ENCODE measurements at regions not wholly inside any gene's neighbourhood (a gene's known extent, or its start where the extent isn't known, plus 50 kb on each side); places are given as distances from the start of the nearest gene placed in this dataset.

DNA sequence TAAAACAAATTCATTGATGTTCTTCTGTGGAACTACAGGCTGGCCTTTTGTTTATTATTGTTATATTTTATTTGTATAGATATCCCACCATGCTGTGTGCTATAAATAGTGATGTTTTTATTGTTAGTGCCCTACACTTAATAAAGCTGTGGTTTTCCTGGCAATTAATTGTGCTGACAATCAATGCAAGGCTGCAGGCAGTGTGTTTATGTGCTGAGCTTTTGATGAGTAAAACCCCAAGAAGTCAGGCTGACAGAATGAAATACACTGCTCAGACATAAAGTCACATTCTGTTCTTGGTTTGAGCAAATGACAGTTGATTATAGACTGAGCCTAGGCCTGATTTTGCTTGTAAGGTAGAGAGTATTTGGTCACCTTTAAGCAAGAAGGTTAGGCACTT, 362.7 kb downstream of the CPS1 start:
- no peak overlapping the region for H3K4me2 ChIP-seq
- no peaks in the 10 kb centered on the region for H3F3A ChIP-seq (replicated peaks; ENCODE audit: low read depth)
- H3K36me3 ChIP-seq (ENCODE audit: insufficient read depth) = no peaks in the 10 kb centered on the region
- Mint-ChIP-seq H3K4me1 (no peaks in the 10 kb centered on the region), H3K9me3 (peaks cover 3% of the 10 kb centered on the region; the same call in 1 of the 3 replicates), H3K4me3 (no peak overlapping the region), H3K27ac (no peak overlapping the region), H3K36me3 (ENCODE audit: low read depth) (peaks cover 3% of the 10 kb centered on the region; the same call in 1 of the 3 replicates), H3K27me3 (ENCODE audit: insufficient read depth, low read depth, poor library complexity) (peaks cover 1% of the 10 kb centered on the region)
- no peak overlapping the region for H2AFZ ChIP-seq
- no peaks in the 10 kb centered on the region for H3K4me1 ChIP-seq (ENCODE audit: insufficient read depth)
- TF ChIP-seq, protein P1, sequence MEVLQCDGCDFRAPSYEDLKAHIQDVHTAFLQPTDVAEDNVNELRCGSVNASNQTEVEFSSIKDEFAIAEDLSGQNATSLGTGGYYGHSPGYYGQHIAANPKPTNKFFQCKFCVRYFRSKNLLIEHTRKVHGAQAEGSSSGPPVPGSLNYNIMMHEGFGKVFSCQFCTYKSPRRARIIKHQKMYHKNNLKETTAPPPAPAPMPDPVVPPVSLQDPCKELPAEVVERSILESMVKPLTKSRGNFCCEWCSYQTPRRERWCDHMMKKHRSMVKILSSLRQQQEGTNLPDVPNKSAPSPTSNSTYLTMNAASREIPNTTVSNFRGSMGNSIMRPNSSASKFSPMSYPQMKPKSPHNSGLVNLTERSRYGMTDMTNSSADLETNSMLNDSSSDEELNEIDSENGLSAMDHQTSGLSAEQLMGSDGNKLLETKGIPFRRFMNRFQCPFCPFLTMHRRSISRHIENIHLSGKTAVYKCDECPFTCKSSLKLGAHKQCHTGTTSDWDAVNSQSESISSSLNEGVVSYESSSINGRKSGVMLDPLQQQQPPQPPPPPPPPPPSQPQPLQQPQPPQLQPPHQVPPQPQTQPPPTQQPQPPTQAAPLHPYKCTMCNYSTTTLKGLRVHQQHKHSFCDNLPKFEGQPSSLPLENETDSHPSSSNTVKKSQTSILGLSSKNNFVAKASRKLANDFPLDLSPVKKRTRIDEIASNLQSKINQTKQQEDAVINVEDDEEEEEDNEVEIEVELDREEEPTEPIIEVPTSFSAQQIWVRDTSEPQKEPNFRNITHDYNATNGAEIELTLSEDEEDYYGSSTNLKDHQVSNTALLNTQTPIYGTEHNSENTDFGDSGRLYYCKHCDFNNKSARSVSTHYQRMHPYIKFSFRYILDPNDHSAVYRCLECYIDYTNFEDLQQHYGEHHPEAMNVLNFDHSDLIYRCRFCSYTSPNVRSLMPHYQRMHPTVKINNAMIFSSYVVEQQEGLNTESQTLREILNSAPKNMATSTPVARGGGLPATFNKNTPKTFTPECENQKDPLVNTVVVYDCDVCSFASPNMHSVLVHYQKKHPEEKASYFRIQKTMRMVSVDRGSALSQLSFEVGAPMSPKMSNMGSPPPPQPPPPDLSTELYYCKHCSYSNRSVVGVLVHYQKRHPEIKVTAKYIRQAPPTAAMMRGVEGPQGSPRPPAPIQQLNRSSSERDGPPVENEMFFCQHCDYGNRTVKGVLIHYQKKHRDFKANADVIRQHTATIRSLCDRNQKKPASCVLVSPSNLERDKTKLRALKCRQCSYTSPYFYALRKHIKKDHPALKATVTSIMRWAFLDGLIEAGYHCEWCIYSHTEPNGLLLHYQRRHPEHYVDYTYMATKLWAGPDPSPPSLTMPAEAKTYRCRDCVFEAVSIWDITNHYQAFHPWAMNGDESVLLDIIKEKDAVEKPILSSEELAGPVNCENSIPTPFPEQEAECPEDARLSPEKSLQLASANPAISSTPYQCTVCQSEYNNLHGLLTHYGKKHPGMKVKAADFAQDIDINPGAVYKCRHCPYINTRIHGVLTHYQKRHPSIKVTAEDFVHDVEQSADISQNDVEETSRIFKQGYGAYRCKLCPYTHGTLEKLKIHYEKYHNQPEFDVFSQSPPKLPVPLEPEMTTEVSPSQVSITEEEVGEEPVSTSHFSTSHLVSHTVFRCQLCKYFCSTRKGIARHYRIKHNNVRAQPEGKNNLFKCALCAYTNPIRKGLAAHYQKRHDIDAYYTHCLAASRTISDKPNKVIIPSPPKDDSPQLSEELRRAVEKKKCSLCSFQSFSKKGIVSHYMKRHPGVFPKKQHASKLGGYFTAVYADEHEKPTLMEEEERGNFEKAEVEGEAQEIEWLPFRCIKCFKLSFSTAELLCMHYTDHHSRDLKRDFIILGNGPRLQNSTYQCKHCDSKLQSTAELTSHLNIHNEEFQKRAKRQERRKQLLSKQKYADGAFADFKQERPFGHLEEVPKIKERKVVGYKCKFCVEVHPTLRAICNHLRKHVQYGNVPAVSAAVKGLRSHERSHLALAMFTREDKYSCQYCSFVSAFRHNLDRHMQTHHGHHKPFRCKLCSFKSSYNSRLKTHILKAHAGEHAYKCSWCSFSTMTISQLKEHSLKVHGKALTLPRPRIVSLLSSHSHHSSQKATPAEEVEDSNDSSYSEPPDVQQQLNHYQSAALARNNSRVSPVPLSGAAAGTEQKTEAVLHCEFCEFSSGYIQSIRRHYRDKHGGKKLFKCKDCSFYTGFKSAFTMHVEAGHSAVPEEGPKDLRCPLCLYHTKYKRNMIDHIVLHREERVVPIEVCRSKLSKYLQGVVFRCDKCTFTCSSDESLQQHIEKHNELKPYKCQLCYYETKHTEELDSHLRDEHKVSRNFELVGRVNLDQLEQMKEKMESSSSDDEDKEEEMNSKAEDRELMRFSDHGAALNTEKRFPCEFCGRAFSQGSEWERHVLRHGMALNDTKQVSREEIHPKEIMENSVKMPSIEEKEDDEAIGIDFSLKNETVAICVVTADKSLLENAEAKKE (CRISPR knock-in tag; IDR thresholded peaks at IDR 0.05) = no peak
- no peak for TF ChIP-seq CTCF (conservative IDR thresholded peaks at IDR 0.05; ENCODE audit: low read depth in 2 of 2)
- no peak for TF ChIP-seq EZH2 (IDR thresholded peaks at IDR 0.05; ENCODE audit: low read depth, unreplicated experiment)
- DNase-seq (ENCODE audit: low spot score) (no peak), ATAC-seq (no peak)
- no peaks in the 10 kb centered on the region for H3K27me3 ChIP-seq (ENCODE audit: insufficient read depth)
- no peaks in the 10 kb centered on the region; the same call in 1 of the 2 replicates for H3K9me2 ChIP-seq (ENCODE audit: insufficient read depth)
- no peak overlapping the region for H3K4me3 ChIP-seq
- no peaks in the 10 kb centered on the region for H3K79me2 ChIP-seq (replicated peaks; ENCODE audit: insufficient read depth)
- no peaks in the 10 kb centered on the region for H4K20me1 ChIP-seq (replicated peaks; ENCODE audit: insufficient read depth)
- H3K27ac ChIP-seq (ENCODE audit: low read depth) = no peak overlapping the region

GRCh38 chr2:210922419-210922818, 366.0 kb downstream of the CPS1 start:
- TF ChIP-seq CREB1 (CRISPR knock-in tag; IDR thresholded peaks at IDR 0.05; ENCODE audit: low read depth) = no peak
- no peak for TF ChIP-seq EZH2 (IDR thresholded peaks at IDR 0.05; ENCODE audit: low read depth, unreplicated experiment)
- TF ChIP-seq EZH2phosphoT487 (IDR thresholded peaks at IDR 0.05; ENCODE audit: unreplicated experiment) = no peak
- TF ChIP-seq ZNF331 (CRISPR knock-in tag; IDR thresholded peaks at IDR 0.05; ENCODE audit: low read depth) = no peak
- TF ChIP-seq NANOG (IDR thresholded peaks at IDR 0.05; ENCODE audit: borderline replicate concordance) = no peak
- Histone ChIP-seq H3K9me2 (ENCODE audit: insufficient read depth) (no peaks in the 10 kb centered on the region), H3K36me3 (ENCODE audit: insufficient read depth) (no peaks in the 10 kb centered on the region), H3K79me2 (replicated peaks; ENCODE audit: insufficient read depth) (no peaks in the 10 kb centered on the region), H3K4me3 (no peak overlapping the region), H3K4me1 (ENCODE audit: insufficient read depth) (no peaks in the 10 kb centered on the region), H3K27me3 (ENCODE audit: insufficient read depth) (no peaks in the 10 kb centered on the region), H3K27ac (ENCODE audit: low read depth) (no peak overlapping the region), H3K4me2 (no peak overlapping the region), H3F3A (replicated peaks; ENCODE audit: low read depth) (no peaks in the 10 kb centered on the region), H4K20me1 (replicated peaks; ENCODE audit: insufficient read depth) (no peaks in the 10 kb centered on the region), H2AFZ (no peak overlapping the region)
- Mint-ChIP-seq H3K4me1 (no peaks in the 10 kb centered on the region), H3K36me3 (ENCODE audit: low read depth) (peaks cover 3% of the 10 kb centered on the region; the same call in 1 of the 3 replicates), H3K27ac (no peak overlapping the region), H3K4me3 (no peak overlapping the region), H3K27me3 (ENCODE audit: insufficient read depth, low read depth, poor library complexity) (peaks cover 1% of the 10 kb centered on the region), H3K9me3 (peaks cover 3% of the 10 kb centered on the region; the same call in 1 of the 3 replicates)
- DNase-seq (ENCODE audit: low spot score) = no peak
- ATAC-seq = no peak

Data from GM23338 (cell line).